H1 (cell line): ENCODE measurements at regions not wholly inside any gene's neighbourhood (a gene's known extent, or its start where the extent isn't known, plus 50 kb on each side); places are given as distances from the start of the nearest gene placed in this dataset.

ENCODE experiments used
- CTCF ChIA-PET: fragments of 300-600 bp; sonication (Branson Sonifier 250); formaldehyde crosslinking; loops from one replicate; lab custom pipeline; 2021; ENCODE audit not compliant: partially characterized antibody; lab: Charles Lee
- POLR2A ChIA-PET: fragments of 300-600 bp; sonication (Branson Sonifier 250); formaldehyde crosslinking; loops from one replicate; lab custom pipeline; 2021; ENCODE audit warnings: inconsistent platforms; ENCODE audit not compliant: partially characterized antibody; lab: Charles Lee
- DNase-seq, 2 experiments: peaks; one replicate each; pipeline versions ENCODE4 v3.0.0 to v3.0.0-alpha.2; 2010 to 2022; ENCODE audit warnings: low spot score in 2 of 2, low read depth in 1 of 2, mixed read lengths in 1 of 2
- FAIRE-seq: peaks from 2 replicates; lab custom pipeline; 2011; peaks lifted over from hg19 to GRCh38; lab: Jason Lieb, UNC
- H2AFZ ChIP-seq: 2 replicates; pipeline ENCODE4 v1.8.1; 2012; ENCODE audit warnings: low read length, inconsistent platforms
- H2AK5ac ChIP-seq: 2 replicates; pipeline ENCODE4 v1.6.1; 2013; ENCODE audit warnings: low read depth, low read length
- H2BK120ac ChIP-seq: replicated peaks from 2 replicates; pipeline ENCODE3; 2013; ENCODE audit warnings: low read depth, low read length, inconsistent platforms
- H2BK12ac ChIP-seq: 2 replicates; pipeline ENCODE4 v1.6.1; 2013; ENCODE audit warnings: low read depth, low read length
- H2BK15ac ChIP-seq: 2 replicates; pipeline ENCODE4 v1.6.1; 2013; ENCODE audit warnings: low read length
- H2BK20ac ChIP-seq: 2 replicates; pipeline ENCODE4 v1.6.1; 2013; ENCODE audit warnings: low read length
- H2BK5ac ChIP-seq: 2 replicates; pipeline ENCODE4 v1.6.1; 2013; ENCODE audit warnings: low read depth, low read length
- H3K14ac ChIP-seq: 2 replicates; pipeline ENCODE4 v1.6.1; 2013; ENCODE audit warnings: inconsistent platforms; ENCODE audit not compliant: insufficient read length
- H3K18ac ChIP-seq: 2 replicates; pipeline ENCODE4 v1.6.1; 2013; ENCODE audit warnings: low read length; ENCODE audit errors: extremely low read depth
- H3K23ac ChIP-seq: 2 replicates; pipeline ENCODE4 v1.6.1; 2013; ENCODE audit warnings: inconsistent platforms; ENCODE audit not compliant: insufficient read length
- H3K23me2 ChIP-seq: 2 replicates; pipeline ENCODE4 v1.6.1; 2013; ENCODE audit warnings: low read depth, low read length
- H3K27ac ChIP-seq: 2 replicates; pipeline ENCODE4 v1.6.1; 2011; ENCODE audit warnings: low read depth, low read length, inconsistent platforms
- H3K27me3 ChIP-seq, 4 experiments: replicated peaks in 1 of 4; 1 replicate in 1 of 4; 2 replicates in 3 of 4; pipeline versions ENCODE4 v1.6.1 to v1.8.1; 2011 to 2013; ENCODE audit warnings: low read length in 3 of 4, mild to moderate bottlenecking in 3 of 4, inconsistent platforms in 2 of 4, mixed read lengths in 2 of 4, moderate library complexity in 1 of 4; ENCODE audit not compliant: control insufficient read depth in 3 of 4, insufficient read depth in 3 of 4; ENCODE audit errors: extremely low read depth in 1 of 4
- H3K36me3 ChIP-seq, 4 experiments: 2 replicates each; pipeline versions ENCODE4 v1.6.1 to v1.8.1; 2011 to 2013; ENCODE audit warnings: mild to moderate bottlenecking in 4 of 4, low read length in 3 of 4, moderate library complexity in 2 of 4, control low read depth in 1 of 4, inconsistent platforms in 1 of 4; ENCODE audit not compliant: insufficient read depth in 4 of 4, control insufficient read depth in 2 of 4
- H3K4ac ChIP-seq: replicated peaks from 2 replicates; pipeline ENCODE3; 2013; ENCODE audit warnings: low read length, low read depth, mixed read lengths, inconsistent platforms; ENCODE audit not compliant: insufficient read length
- H3K4me1 ChIP-seq, 4 experiments: replicated peaks in 1 of 4; 1 replicate in 1 of 4; 2 replicates in 3 of 4; pipeline versions ENCODE4 v1.6.1 to v1.8.1; 2011 to 2013; ENCODE audit warnings: low read length in 3 of 4, inconsistent platforms in 2 of 4, mixed read lengths in 1 of 4; ENCODE audit not compliant: insufficient read depth in 4 of 4, control insufficient read depth in 3 of 4
- H3K4me2 ChIP-seq, 2 experiments: 2 replicates each; pipeline versions ENCODE4 v1.6.1 to v1.8.1; 2011 to 2013; ENCODE audit warnings: low read depth in 2 of 2, low read length in 2 of 2, control low read depth in 1 of 2, inconsistent platforms in 1 of 2, mild to moderate bottlenecking in 1 of 2; ENCODE audit not compliant: insufficient read depth in 1 of 2
- H3K4me3 ChIP-seq, 4 experiments: fragments of 200-600, 300-600 bp in 1 of 4; sonication (generic), shearing (Covaris generic), sonication (Bioruptor Twin) in 1 of 4; 2 replicates each; pipeline versions ENCODE4 v1.5.1 to v1.8.1; 2011 to 2016; ENCODE audit warnings: low read length in 4 of 4, low read depth in 3 of 4, control low read depth in 2 of 4, inconsistent platforms in 2 of 4, mild to moderate bottlenecking in 2 of 4, mixed read lengths in 1 of 4, moderate library complexity in 1 of 4; ENCODE audit not compliant: insufficient read depth in 2 of 4; ENCODE audit errors: extremely low read depth in 1 of 4
- H3K56ac ChIP-seq: replicated peaks from 2 replicates; pipeline ENCODE3; 2013; ENCODE audit warnings: low read depth, mild to moderate bottlenecking, mixed read lengths, low read length, inconsistent platforms; ENCODE audit not compliant: insufficient read length
- H3K79me1 ChIP-seq: 2 replicates; pipeline ENCODE4 v1.6.1; 2013; ENCODE audit warnings: low read depth, low read length, control low read depth
- H3K79me2 ChIP-seq, 2 experiments: 2 replicates each; pipeline versions ENCODE4 v1.6.1 to v1.8.1; 2012 to 2013; ENCODE audit warnings: low read length in 2 of 2, mild to moderate bottlenecking in 2 of 2, inconsistent platforms in 1 of 2; ENCODE audit not compliant: insufficient read depth in 2 of 2, control insufficient read depth in 1 of 2
- H3K9ac ChIP-seq, 4 experiments: replicated peaks in 1 of 4; 1 replicate in 1 of 4; 2 replicates in 3 of 4; pipeline versions ENCODE4 v1.6.1 to v1.8.1; 2011 to 2013; ENCODE audit warnings: low read depth in 3 of 4, low read length in 3 of 4, control low read depth in 2 of 4, mild to moderate bottlenecking in 2 of 4, moderate library complexity in 2 of 4, inconsistent platforms in 1 of 4; ENCODE audit errors: extremely low read depth in 1 of 4
- H3K9me3 ChIP-seq, 2 experiments: 2 replicates each; pipeline versions ENCODE4 v1.6.1 to v1.8.1; 2012 to 2013; ENCODE audit warnings: mild to moderate bottlenecking in 2 of 2, moderate library complexity in 2 of 2, control low read depth in 1 of 2, inconsistent platforms in 1 of 2, low read depth in 1 of 2, low read length in 1 of 2, mixed read lengths in 1 of 2; ENCODE audit not compliant: insufficient read depth in 2 of 2
- H4K20me1 ChIP-seq, 2 experiments: replicated peaks in 1 of 2; 2 replicates each; pipeline versions ENCODE3 to v1.8.1; 2011 to 2013; ENCODE audit warnings: inconsistent platforms in 2 of 2, low read length in 2 of 2, mild to moderate bottlenecking in 1 of 2; ENCODE audit not compliant: insufficient read depth in 2 of 2, control insufficient read depth in 1 of 2
- H4K5ac ChIP-seq: 2 replicates; pipeline ENCODE4 v1.6.1; 2013; ENCODE audit warnings: low read length, low read depth, mixed read lengths, inconsistent platforms; ENCODE audit not compliant: insufficient read length
- H4K8ac ChIP-seq: 2 replicates; pipeline ENCODE4 v1.8.0; 2013; ENCODE audit warnings: mild to moderate bottlenecking, moderate library complexity, low read length, inconsistent platforms; ENCODE audit not compliant: insufficient read depth; ENCODE audit errors: extremely low read depth
- H4K91ac ChIP-seq: replicated peaks from 2 replicates; pipeline ENCODE3; 2013; ENCODE audit warnings: low read length, mixed read lengths, inconsistent platforms; ENCODE audit not compliant: insufficient read length
- CEBPB ChIP-seq: IDR thresholded peaks from 2 replicates; pipeline ENCODE4 v1.6.1; 2012; ENCODE audit warnings: low read depth, low read length
- GTF2F1 ChIP-seq: IDR thresholded peaks from 2 replicates; pipeline ENCODE4 v1.6.1; 2012; ENCODE audit warnings: low read depth, low read length, improper control_type of control experiment, borderline replicate concordance
- HDAC2 ChIP-seq, 2 experiments: fragments of 300-600 bp in 1 of 2; sonication (generic) in 1 of 2; IDR thresholded peaks; 2 replicates each; pipeline ENCODE4 v1.6.1; 2011 to 2012; ENCODE audit warnings: low read depth in 2 of 2, low read length in 2 of 2, mild to moderate bottlenecking in 2 of 2, moderate library complexity in 2 of 2, borderline replicate concordance in 1 of 2, inconsistent platforms in 1 of 2
- MAFK ChIP-seq: IDR thresholded peaks from 2 replicates; pipeline ENCODE4 v1.6.1; 2012; ENCODE audit warnings: low read depth, mild to moderate bottlenecking, improper control_type of control experiment, low read length
- NRF1 ChIP-seq: IDR thresholded peaks from 2 replicates; pipeline ENCODE4 v1.6.1; 2011; ENCODE audit warnings: mild to moderate bottlenecking, low read depth, low read length, improper control_type of control experiment
- RFX5 ChIP-seq: IDR thresholded peaks from 2 replicates; pipeline ENCODE4 v1.6.1; 2011; ENCODE audit warnings: low read depth, low read length, improper control_type of control experiment, borderline replicate concordance
- RXRA ChIP-seq: IDR thresholded peaks from 2 replicates; pipeline ENCODE4 v1.6.1; 2011; ENCODE audit warnings: low read depth, mild to moderate bottlenecking, low read length, moderate library complexity; ENCODE audit not compliant: insufficient read depth
- SP2 ChIP-seq: IDR thresholded peaks from 2 replicates; pipeline ENCODE4 v1.6.1; 2012; ENCODE audit warnings: mild to moderate bottlenecking, low read length, inconsistent platforms
- TBP ChIP-seq: IDR thresholded peaks from 2 replicates; pipeline ENCODE4 v1.6.1; 2011; ENCODE audit warnings: low read depth, low read length, improper control_type of control experiment
- ZNF274 ChIP-seq: IDR thresholded peaks from 2 replicates; pipeline ENCODE4 v1.7.0; 2012; ENCODE audit warnings: low read length, borderline replicate concordance; ENCODE audit errors: extremely low read depth
- WGBS, 2 experiments: shearing (Covaris generic) in 1 of 2; methylation state at CpG; one replicate each; pipeline versions ENCODE4 v1.1.6 to v1.1.7; 2013 to 2015; ENCODE audit warnings: low lambda C conversion rate in 2 of 2, mixed read lengths in 2 of 2, inconsistent platforms in 1 of 2, low coverage in 1 of 2, missing lambda C conversion rate in 1 of 2; ENCODE audit not compliant: insufficient replicate concordance in 2 of 2, insufficient coverage in 1 of 2, insufficient read length in 1 of 2; ENCODE audit errors: extremely low coverage in 1 of 2, missing lambda C conversion rate in 1 of 2; 5-methylcytosine and 5-hydroxymethylcytosine counted together

DNA sequence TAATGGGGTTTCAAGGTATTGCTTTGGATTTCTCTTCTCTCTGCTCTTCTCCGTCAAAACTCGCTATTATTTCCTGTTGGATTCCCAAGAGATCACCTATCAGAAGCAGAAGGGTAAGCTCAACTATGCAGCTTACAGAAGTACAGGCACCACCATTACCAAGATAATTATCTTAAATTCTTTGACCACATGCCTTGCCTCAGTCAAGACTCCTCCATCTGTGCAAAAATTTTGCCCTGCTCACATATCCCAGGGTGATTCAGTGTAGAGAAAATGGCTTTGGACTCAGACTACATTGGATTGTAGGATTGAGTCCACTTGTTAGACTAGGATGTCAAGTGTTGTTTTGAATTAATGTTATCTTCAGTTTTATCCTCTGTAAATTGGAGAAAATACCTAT is 698.7 kb downstream of the TDRD15 start:
- no peaks in the 10 kb centered on the region for H3K27me3 ChIP-seq
- no peak overlapping the region for H4K91ac ChIP-seq
- no peaks in the 10 kb centered on the region for H3K23me2 ChIP-seq
- H3K4me3 ChIP-seq, result no peak overlapping the region
- H3K18ac ChIP-seq, result no peak overlapping the region
- 73% methylated on average over 2 of the region's 2 CpGs; no CpG with 5 or more reads in 1 of the 2 experiments for WGBS, 2 experiments
- H3K79me1 ChIP-seq, result no peaks in the 10 kb centered on the region
- no peak for DNase-seq
- TF ChIP-seq GTF2F1 (no peak), SP2 (no peak), CEBPB (no peak), RXRA (no peak), TBP (no peak), MAFK (no peak), RFX5 (no peak), NRF1 (no peak), HDAC2 (IDR thresholded peaks at IDR 0.05; ENCODE audit: borderline replicate concordance in 1 of 2, low read depth in 2 of 2, low read length in 2 of 2) (no peak), ZNF274 (no peak)
- 0 out of 2 replicates have a peak overlapping the region, but pooled peaks have one; percentile 21 for H2BK15ac ChIP-seq
- H3K79me2 ChIP-seq, result no peaks in the 10 kb centered on the region
- H3K56ac ChIP-seq, result no peak overlapping the region
- H2BK5ac ChIP-seq, result no peak overlapping the region
- no peak overlapping the region for H3K14ac ChIP-seq
- H2BK120ac ChIP-seq, result peak overlapping the region; percentile 83
- H2BK20ac ChIP-seq, result no peak overlapping the region
- H4K5ac ChIP-seq, result no peak overlapping the region
- no peaks in the 10 kb centered on the region for H3K9me3 ChIP-seq
- H3K4me1 ChIP-seq, result peaks cover 0 to 11% (median 6%) of the 10 kb centered on the region in 4 experiments; a peak in 3 of 7 replicates
- no peak overlapping the region for H4K8ac ChIP-seq
- no peak for FAIRE-seq
- peak overlapping the region; percentile 93 for H3K4ac ChIP-seq
- H3K23ac ChIP-seq, result no peak overlapping the region
- H3K9ac ChIP-seq, result no peak overlapping the region
- H2AFZ ChIP-seq, result no peak overlapping the region
- ChIA-PET POLR2A (no interaction called here), CTCF (interaction anchor here (1.2 kb wide), 1 partner anchor 13 kb away, joined by 3 read pairs; no protein-coding TSS in a partner anchor)
- H3K27ac ChIP-seq, result no peak overlapping the region
- H3K4me2 ChIP-seq, result peak overlapping the region in 1 of 2 experiments; percentile 13; a peak in 1 of 4 replicates
- no peaks in the 10 kb centered on the region for H3K36me3 ChIP-seq
- H2AK5ac ChIP-seq, result no peak overlapping the region
- no peaks in the 10 kb centered on the region for H4K20me1 ChIP-seq
- no peak overlapping the region for H2BK12ac ChIP-seq
